K562 (cell line): ENCODE measurements at regions not wholly inside any gene's neighbourhood (a gene's known extent, or its start where the extent isn't known, plus 50 kb on each side); places are given as distances from the start of the nearest gene placed in this dataset.

Experiments used
- ATAC-seq: fragments of 200-7000 bp; cut with Tn5 transposase; 3 replicates; pipeline ENCODE4 v1.9.1; 2020; ENCODE audit warnings: moderate library complexity
- BruUV-seq: library from RNA; stranded (reverse); fragments of 400-500 nt; replicated peaks from 2 replicates; lab custom pipeline; 2021; lab: Mats Ljungman, UMichigan
- CTCF ChIA-PET: fragments of 300-600 bp; formaldehyde crosslinking; extraction: SDS; loops from one replicate; lab custom pipeline; 2021; ENCODE audit warnings: low intra/inter-chr PET ratio; lab: Yijun Ruan, JAX
- POLR2A ChIA-PET: fragments of 300-600, 350-650 bp; sonication (Branson Sonifier 250); formaldehyde crosslinking; extraction: SDS; loops from one replicate; lab custom pipeline; 2021; ENCODE audit warnings: antibody characterized with exemption, inconsistent platforms; lab: Yijun Ruan, JAX
- DNase-seq, 4 experiments: peaks; one replicate each; pipeline versions ENCODE4 v3.0.0 to v3.0.0-alpha.2; 2011 to 2018; ENCODE audit warnings: low spot score in 3 of 4, mixed read lengths in 3 of 4; ENCODE audit errors: extremely low read depth in 1 of 4
- FAIRE-seq: peaks from 2 replicates; lab custom pipeline; 2011; peaks lifted over from hg19 to GRCh38; lab: Jason Lieb, UNC
- H2AFZ ChIP-seq: 2 replicates; pipeline ENCODE4 v1.6.0; 2011; ENCODE audit warnings: low read depth, low read length, control low read depth, inconsistent platforms
- H3K27ac ChIP-seq: fragments of 200-600 bp; 3 replicates; pipeline ENCODE4 v1.8.0; 2011; ENCODE audit warnings: low read depth, mild to moderate bottlenecking, control low read depth, inconsistent platforms, low read length, moderate library complexity, mixed read lengths; ENCODE audit errors: extremely low read depth
- H3K27me3 ChIP-seq, 2 experiments: fragments of 300-600 bp in 1 of 2; 2 replicates in 1 of 2; 3 replicates in 1 of 2; pipeline versions ENCODE4 v1.6.0 to v1.8.0; 2011; ENCODE audit warnings: inconsistent platforms in 2 of 2, low read length in 2 of 2, mild to moderate bottlenecking in 1 of 2, mixed read lengths in 1 of 2, moderate library complexity in 1 of 2; ENCODE audit not compliant: control insufficient read depth in 2 of 2, insufficient read depth in 2 of 2
- H3K36me3 ChIP-seq: fragments of 300-600 bp; 3 replicates; pipeline ENCODE4 v1.8.0; 2011; ENCODE audit warnings: mild to moderate bottlenecking, low read length, inconsistent platforms; ENCODE audit not compliant: control insufficient read depth, insufficient read depth
- H3K4me1 ChIP-seq, 2 experiments: fragments of 200-600 bp in 1 of 2; replicated peaks in 1 of 2; 2 replicates in 1 of 2; 3 replicates in 1 of 2; pipeline versions ENCODE4 v1.5.1 to v1.8.0; 2011; ENCODE audit warnings: inconsistent platforms in 2 of 2, low read length in 2 of 2, mild to moderate bottlenecking in 1 of 2, mixed read lengths in 1 of 2, moderate library complexity in 1 of 2; ENCODE audit not compliant: control insufficient read depth in 2 of 2, insufficient read depth in 2 of 2
- H3K4me2 ChIP-seq: 2 replicates; pipeline ENCODE4 v1.6.1; 2011; ENCODE audit warnings: low read length, control low read depth, inconsistent platforms, mixed read lengths; ENCODE audit not compliant: insufficient read depth
- H3K4me3 ChIP-seq: fragments of 200-600 bp; sonication (generic), shearing (Covaris generic); 2 replicates; pipeline ENCODE4 v1.5.1; 2016; ENCODE audit warnings: control low read depth, inconsistent platforms
- H3K79me2 ChIP-seq: fragments of 200-600 bp; 3 replicates; pipeline ENCODE4 v1.8.0; 2011; ENCODE audit warnings: low read length, inconsistent platforms; ENCODE audit not compliant: control insufficient read depth, insufficient read depth
- H3K9ac ChIP-seq, 2 experiments: 2 replicates each; pipeline versions ENCODE4 v1.6.0 to v1.6.1; 2011; ENCODE audit warnings: low read depth in 2 of 2, low read length in 2 of 2, control low read depth in 1 of 2, inconsistent platforms in 1 of 2, mild to moderate bottlenecking in 1 of 2, mixed read lengths in 1 of 2; ENCODE audit not compliant: insufficient read depth in 1 of 2
- H3K9me1 ChIP-seq: one replicate; pipeline ENCODE4 v1.6.0; 2011; ENCODE audit warnings: inconsistent platforms, mild to moderate bottlenecking, low read length, moderate library complexity; ENCODE audit not compliant: control insufficient read depth, insufficient read depth
- H3K9me3 ChIP-seq: replicated peaks from 2 replicates; pipeline ENCODE4 v1.5.1; 2011; ENCODE audit warnings: low read depth, low read length, inconsistent platforms; ENCODE audit not compliant: control insufficient read depth, insufficient read depth
- H4K20me1 ChIP-seq: replicated peaks from 2 replicates; pipeline ENCODE4 v1.6.1; 2011; ENCODE audit warnings: low read length, inconsistent platforms, mixed read lengths; ENCODE audit not compliant: control insufficient read depth, insufficient read depth
- SPI1 ChIP-seq: IDR thresholded peaks from 2 replicates; pipeline ENCODE4 v1.6.1; 2011; ENCODE audit warnings: low read depth, low read length, control low read depth, borderline replicate concordance
- SREBF2 ChIP-seq: sonication (generic); formaldehyde crosslinking; IDR thresholded peaks from 2 replicates; pipeline ENCODE4 v1.4.0; 2020; ENCODE audit warnings: mild to moderate bottlenecking, missing genetic modification reagents
- WGBS: fragments of 100-300 bp; shearing (Covaris generic); methylation state at CpG from one replicate; pipeline ENCODE4 v1.1.6; 2016; ENCODE audit warnings: low coverage, mixed read lengths; ENCODE audit not compliant: insufficient coverage; ENCODE audit errors: missing lambda C conversion rate; 5-methylcytosine and 5-hydroxymethylcytosine counted together
- in situ Hi-C: fragments of 300-500 bp; cut with MboI; formaldehyde crosslinking; loops from 4 replicates; pipeline ENCODE4 v1.15.0; 2018; ENCODE audit warnings: inconsistent platforms, mixed read lengths
- intact Hi-C: fragments of 100-400 bp; cut with micrococcal nuclease; formaldehyde crosslinking; loops from 2 replicates; pipeline ENCODE4 v1.14.2; 2022
- TF ChIP-seq, protein P1 (sequence below): IDR thresholded peaks from 2 replicates; pipeline ENCODE4 v1.6.1; 2011; ENCODE audit warnings: borderline replicate concordance, low read depth, mild to moderate bottlenecking, moderate library complexity, low read length; ENCODE audit not compliant: insufficient read depth, poor library complexity, severe bottlenecking
- TF ChIP-seq, protein P2 (sequence below): fragments of 450-650 bp; IDR thresholded peaks from 2 replicates; pipeline ENCODE4 v1.6.1; 2016

DNA sequence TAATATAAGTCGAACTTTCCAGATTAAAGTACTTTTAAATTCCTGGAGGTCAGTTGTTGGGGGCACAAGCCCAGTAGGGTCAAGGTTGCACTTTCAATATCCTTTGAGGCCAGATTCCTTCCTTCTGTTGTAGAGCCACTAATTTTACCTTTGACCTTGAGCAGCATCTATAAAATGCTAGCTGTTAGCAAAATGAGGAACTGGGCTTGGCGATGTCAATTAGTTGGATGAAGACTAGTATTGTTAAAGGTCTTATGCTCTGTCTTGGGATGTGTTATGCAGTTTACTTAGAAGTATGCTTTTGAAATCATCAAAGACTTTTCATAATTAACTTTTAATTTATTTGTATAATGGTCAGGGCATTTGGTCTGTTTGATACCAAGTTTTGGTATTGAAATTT, 425.9 kb upstream of the PROX1 start:
- no peak overlapping the region for H3K9ac ChIP-seq
- no peak for FAIRE-seq
- H3K27ac ChIP-seq = no peak overlapping the region
- no peak overlapping the region for H2AFZ ChIP-seq
- BruUV-seq = no TSS peak
- WGBS = 0% methylated on average over 2 of the region's 2 CpGs
- ATAC-seq = no peak
- no peak for DNase-seq
- TF ChIP-seq SREBF2 (CRISPR knock-in tag) (no peak), SPI1 (peak; percentile 78; the same call in 1 of the 2 replicates)
- TF ChIP-seq, protein P1, sequence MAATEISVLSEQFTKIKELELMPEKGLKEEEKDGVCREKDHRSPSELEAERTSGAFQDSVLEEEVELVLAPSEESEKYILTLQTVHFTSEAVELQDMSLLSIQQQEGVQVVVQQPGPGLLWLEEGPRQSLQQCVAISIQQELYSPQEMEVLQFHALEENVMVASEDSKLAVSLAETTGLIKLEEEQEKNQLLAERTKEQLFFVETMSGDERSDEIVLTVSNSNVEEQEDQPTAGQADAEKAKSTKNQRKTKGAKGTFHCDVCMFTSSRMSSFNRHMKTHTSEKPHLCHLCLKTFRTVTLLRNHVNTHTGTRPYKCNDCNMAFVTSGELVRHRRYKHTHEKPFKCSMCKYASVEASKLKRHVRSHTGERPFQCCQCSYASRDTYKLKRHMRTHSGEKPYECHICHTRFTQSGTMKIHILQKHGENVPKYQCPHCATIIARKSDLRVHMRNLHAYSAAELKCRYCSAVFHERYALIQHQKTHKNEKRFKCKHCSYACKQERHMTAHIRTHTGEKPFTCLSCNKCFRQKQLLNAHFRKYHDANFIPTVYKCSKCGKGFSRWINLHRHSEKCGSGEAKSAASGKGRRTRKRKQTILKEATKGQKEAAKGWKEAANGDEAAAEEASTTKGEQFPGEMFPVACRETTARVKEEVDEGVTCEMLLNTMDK = no peak
- TF ChIP-seq, protein P2, sequence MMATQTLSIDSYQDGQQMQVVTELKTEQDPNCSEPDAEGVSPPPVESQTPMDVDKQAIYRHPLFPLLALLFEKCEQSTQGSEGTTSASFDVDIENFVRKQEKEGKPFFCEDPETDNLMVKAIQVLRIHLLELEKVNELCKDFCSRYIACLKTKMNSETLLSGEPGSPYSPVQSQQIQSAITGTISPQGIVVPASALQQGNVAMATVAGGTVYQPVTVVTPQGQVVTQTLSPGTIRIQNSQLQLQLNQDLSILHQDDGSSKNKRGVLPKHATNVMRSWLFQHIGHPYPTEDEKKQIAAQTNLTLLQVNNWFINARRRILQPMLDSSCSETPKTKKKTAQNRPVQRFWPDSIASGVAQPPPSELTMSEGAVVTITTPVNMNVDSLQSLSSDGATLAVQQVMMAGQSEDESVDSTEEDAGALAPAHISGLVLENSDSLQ = no peak
- TF ChIP-seq, all 486 proteins: peak for 1
- Histone ChIP-seq H3K9me1 (no peaks in the 10 kb centered on the region), H3K4me3 (no peak overlapping the region), H3K9me3 (no peaks in the 10 kb centered on the region; the same call in 1 of the 2 replicates), H3K79me2 (no peaks in the 10 kb centered on the region), H3K4me1 (no peaks in the 10 kb centered on the region), H4K20me1 (no peaks in the 10 kb centered on the region), H3K4me2 (no peak overlapping the region), H3K27me3 (no peaks in the 10 kb centered on the region), H3K36me3 (no peaks in the 10 kb centered on the region)
- intact Hi-C loops (no loop called here), in situ Hi-C loops (no loop called here)
- CTCF ChIA-PET = no interaction called here
- POLR2A ChIA-PET = no interaction called here
